DOHH2 (cell line): ENCODE measurements at regions not wholly inside any gene's neighbourhood (a gene's known extent, or its start where the extent isn't known, plus 50 kb on each side); places are given as distances from the start of the nearest gene placed in this dataset.
"Not testable (repeated sequence)": the region's sequence is repeated elsewhere in the genome, so short reads cannot be mapped to it uniquely, and the experiment has no call there.

ENCODE experiments used
- H3F3A ChIP-seq: fragments of 200-600 bp; sonication (generic), shearing (Covaris generic); 2 replicates; pipeline ENCODE4 v1.6.0; 2016; ENCODE audit warnings: antibody characterized with exemption, mild to moderate bottlenecking; ENCODE audit not compliant: control insufficient read depth, insufficient read depth
- H3K27ac ChIP-seq: fragments of 200-600 bp; sonication (generic); 2 replicates; pipeline ENCODE4 v1.5.1; 2014; ENCODE audit warnings: low read depth, mild to moderate bottlenecking, low read length, moderate library complexity
- H3K27me3 ChIP-seq: fragments of 200-600 bp; sonication (generic); 2 replicates; pipeline ENCODE4 v1.6.1; 2014; ENCODE audit warnings: mild to moderate bottlenecking, low read length, mixed read lengths; ENCODE audit not compliant: control insufficient read depth
- H3K36me3 ChIP-seq: fragments of 200-600 bp; sonication (generic); 2 replicates; pipeline ENCODE4 v1.6.1; 2014; ENCODE audit warnings: mild to moderate bottlenecking, low read length, moderate library complexity, mixed read lengths; ENCODE audit not compliant: control insufficient read depth
- H3K4me1 ChIP-seq: fragments of 200-600 bp; sonication (generic); 2 replicates; pipeline ENCODE4 v1.6.1; 2014; ENCODE audit warnings: mild to moderate bottlenecking, low read length, mixed read lengths; ENCODE audit not compliant: control insufficient read depth
- H3K4me2 ChIP-seq: fragments of 200-600 bp; sonication (generic); 2 replicates; pipeline ENCODE4 v1.6.0; 2014; ENCODE audit warnings: mild to moderate bottlenecking, low read length, moderate library complexity
- H3K4me3 ChIP-seq: fragments of 200-600 bp; sonication (generic); 2 replicates; pipeline ENCODE4 v1.5.1; 2014; ENCODE audit warnings: mild to moderate bottlenecking, low read length, mixed read lengths
- H3K79me2 ChIP-seq: fragments of 200-600 bp; sonication (generic); 2 replicates; pipeline ENCODE4 v1.6.1; 2014; ENCODE audit warnings: mild to moderate bottlenecking, low read length, mixed read lengths; ENCODE audit not compliant: control insufficient read depth
- H3K9me2 ChIP-seq: fragments of 200-600 bp; sonication (generic); replicated peaks from 2 replicates; pipeline ENCODE4 v1.6.1; 2014; ENCODE audit warnings: mild to moderate bottlenecking, low read length, mixed read lengths; ENCODE audit not compliant: control insufficient read depth
- H3K9me3 ChIP-seq: fragments of 200-600 bp; sonication (generic); 2 replicates; pipeline ENCODE4 v1.6.1; 2014; ENCODE audit warnings: antibody characterized with exemption, low read length, mixed read lengths; ENCODE audit not compliant: control insufficient read depth, insufficient read depth
- H4K20me1 ChIP-seq: fragments of 200-600 bp; sonication (generic); 2 replicates; pipeline ENCODE4 v1.6.0; 2014; ENCODE audit warnings: low read depth, mild to moderate bottlenecking, antibody characterized with exemption, low read length, moderate library complexity; ENCODE audit not compliant: control insufficient read depth, insufficient read depth
- EZH2phosphoT487 ChIP-seq: fragments of 200-600 bp; sonication (generic); IDR thresholded peaks from 2 replicates; pipeline ENCODE4 v1.6.1; 2017; ENCODE audit warnings: borderline replicate concordance, mild to moderate bottlenecking, antibody characterized with exemption, low read length, moderate library complexity, mixed read lengths
- TF ChIP-seq, protein P1 (sequence below): fragments of 200-600 bp; sonication (generic); IDR thresholded peaks from one replicate; pipeline ENCODE4 v1.5.1; 2014; ENCODE audit warnings: antibody characterized with exemption, mild to moderate bottlenecking, low read depth, low read length; ENCODE audit not compliant: poor library complexity, severe bottlenecking

DNA sequence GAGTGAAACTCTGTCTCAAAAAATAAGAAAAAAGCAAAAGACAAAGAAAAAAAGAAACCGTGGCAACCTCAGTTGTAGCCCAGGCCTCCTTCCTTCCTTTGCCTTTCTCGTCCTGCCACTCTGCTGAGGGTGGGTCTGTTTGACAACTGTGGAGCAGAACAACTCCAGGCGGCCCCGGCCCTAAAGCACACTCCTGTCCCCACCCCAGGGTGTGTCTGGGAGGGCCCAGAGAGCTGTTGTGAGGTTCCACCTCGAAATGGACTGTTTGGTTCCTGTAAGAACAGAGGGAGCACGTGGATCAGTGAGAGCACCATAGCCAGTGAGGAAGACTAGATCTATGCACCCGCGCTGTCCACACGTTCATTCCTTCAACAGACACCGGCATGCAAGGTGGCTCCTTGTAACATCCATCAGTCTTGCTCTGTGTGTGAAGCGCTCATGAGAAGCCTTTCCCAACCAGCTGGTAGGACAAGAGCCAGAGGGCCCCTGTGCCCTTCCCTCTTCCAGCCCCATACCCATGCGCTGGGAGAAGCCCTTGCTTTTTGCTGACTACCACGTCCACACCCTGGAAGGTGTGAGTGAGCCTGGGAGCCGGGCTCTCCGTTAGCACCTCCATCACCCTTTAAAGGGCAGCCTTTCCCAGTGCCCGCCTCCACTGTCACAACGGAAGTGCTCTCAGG is 61.6 kb downstream of the SOWAHC start:
- Histone ChIP-seq H3K4me3 (no peak overlapping the region), H3K79me2 (no peaks in the 10 kb centered on the region), H3K9me2 (no peaks in the 10 kb centered on the region), H3K27me3 (no peaks in the 10 kb centered on the region), H4K20me1 (no peaks in the 10 kb centered on the region), H3K4me1 (no peaks in the 10 kb centered on the region), H3F3A (no peaks in the 10 kb centered on the region), H3K9me3 (no peaks in the 10 kb centered on the region), H3K36me3 (no peaks in the 10 kb centered on the region), H3K27ac (no peak overlapping the region), H3K4me2 (no peak overlapping the region)
- TF ChIP-seq EZH2phosphoT487: no peak
- TF ChIP-seq, protein P1, sequence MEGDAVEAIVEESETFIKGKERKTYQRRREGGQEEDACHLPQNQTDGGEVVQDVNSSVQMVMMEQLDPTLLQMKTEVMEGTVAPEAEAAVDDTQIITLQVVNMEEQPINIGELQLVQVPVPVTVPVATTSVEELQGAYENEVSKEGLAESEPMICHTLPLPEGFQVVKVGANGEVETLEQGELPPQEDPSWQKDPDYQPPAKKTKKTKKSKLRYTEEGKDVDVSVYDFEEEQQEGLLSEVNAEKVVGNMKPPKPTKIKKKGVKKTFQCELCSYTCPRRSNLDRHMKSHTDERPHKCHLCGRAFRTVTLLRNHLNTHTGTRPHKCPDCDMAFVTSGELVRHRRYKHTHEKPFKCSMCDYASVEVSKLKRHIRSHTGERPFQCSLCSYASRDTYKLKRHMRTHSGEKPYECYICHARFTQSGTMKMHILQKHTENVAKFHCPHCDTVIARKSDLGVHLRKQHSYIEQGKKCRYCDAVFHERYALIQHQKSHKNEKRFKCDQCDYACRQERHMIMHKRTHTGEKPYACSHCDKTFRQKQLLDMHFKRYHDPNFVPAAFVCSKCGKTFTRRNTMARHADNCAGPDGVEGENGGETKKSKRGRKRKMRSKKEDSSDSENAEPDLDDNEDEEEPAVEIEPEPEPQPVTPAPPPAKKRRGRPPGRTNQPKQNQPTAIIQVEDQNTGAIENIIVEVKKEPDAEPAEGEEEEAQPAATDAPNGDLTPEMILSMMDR: no peak

DNA sequence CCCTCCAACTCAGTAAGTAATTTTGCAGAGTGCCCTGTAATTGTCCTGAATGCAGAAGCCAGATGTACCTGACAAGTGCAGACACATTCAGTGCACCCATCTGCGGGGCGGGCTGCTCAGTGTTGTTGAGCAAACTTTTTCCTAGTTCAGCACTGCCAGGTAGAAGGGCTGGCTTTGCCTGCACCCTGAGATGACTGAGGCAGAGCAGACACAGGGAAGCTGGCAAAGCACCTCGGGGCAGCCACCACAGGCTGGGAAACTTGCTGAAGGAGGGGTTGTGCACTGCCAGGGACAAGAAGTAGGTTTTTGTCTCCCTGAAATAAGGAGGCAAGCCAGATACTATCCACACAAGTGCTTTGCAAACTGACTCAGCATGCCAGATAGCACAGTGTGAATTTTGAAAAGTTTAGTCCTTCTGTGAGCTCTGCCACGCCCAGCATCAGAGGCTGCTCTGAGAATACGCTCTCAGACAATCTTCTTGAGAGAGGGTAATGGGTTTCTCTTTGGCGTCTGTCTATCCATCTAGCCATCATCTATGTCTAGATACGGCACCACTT is 62.3 kb downstream of the SOWAHC start:
- no peaks in the 10 kb centered on the region for H3F3A ChIP-seq
- no peaks in the 10 kb centered on the region for H3K79me2 ChIP-seq
- TF ChIP-seq, protein P1: no peak
- no peak overlapping the region for H3K4me3 ChIP-seq
- H3K9me2 ChIP-seq: no peaks in the 10 kb centered on the region
- no peaks in the 10 kb centered on the region for H4K20me1 ChIP-seq
- no peak overlapping the region for H3K4me2 ChIP-seq
- H3K36me3 ChIP-seq: no peaks in the 10 kb centered on the region
- no peaks in the 10 kb centered on the region for H3K9me3 ChIP-seq
- no peak overlapping the region for H3K27ac ChIP-seq
- no peaks in the 10 kb centered on the region for H3K4me1 ChIP-seq
- H3K27me3 ChIP-seq: no peaks in the 10 kb centered on the region

DNA sequence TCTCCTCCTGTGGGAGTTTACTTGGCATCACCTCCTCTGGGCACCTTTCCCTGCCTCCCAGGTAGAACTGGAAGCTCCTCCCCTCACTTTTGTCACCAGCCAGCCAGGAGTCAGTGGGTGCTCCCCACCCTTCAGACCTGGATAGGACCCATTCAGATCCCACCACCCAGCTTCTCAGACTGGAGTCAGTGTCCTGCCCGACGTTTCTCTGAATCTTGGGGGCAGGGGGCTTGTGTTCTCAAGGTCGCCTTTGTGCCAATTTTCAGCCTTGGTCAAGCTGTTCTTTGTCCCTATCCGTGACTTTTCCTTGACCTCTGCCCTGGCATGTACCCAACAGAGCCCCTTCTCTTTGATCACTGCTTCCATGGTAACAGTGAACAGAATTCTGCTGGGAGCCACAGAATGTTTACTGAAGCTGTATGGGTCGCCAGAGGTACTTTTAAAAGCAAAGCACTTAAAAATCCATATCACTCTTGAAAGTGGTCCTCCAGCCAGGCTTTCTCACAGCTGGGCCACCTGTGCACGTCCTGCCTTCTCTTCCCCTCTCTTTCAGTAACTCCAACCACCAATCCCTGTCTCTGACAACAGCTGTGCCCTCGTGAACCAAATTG is 63.1 kb downstream of the SOWAHC start:
- H3F3A ChIP-seq, H3K4me2 ChIP-seq, H3K9me3 ChIP-seq, H3K9me2 ChIP-seq, H3K79me2 ChIP-seq, H3K27me3 ChIP-seq, H3K36me3 ChIP-seq, H3K27ac ChIP-seq, H3K4me1 ChIP-seq, H3K4me3 ChIP-seq, H4K20me1 ChIP-seq: not testable (repeated sequence)

DNA sequence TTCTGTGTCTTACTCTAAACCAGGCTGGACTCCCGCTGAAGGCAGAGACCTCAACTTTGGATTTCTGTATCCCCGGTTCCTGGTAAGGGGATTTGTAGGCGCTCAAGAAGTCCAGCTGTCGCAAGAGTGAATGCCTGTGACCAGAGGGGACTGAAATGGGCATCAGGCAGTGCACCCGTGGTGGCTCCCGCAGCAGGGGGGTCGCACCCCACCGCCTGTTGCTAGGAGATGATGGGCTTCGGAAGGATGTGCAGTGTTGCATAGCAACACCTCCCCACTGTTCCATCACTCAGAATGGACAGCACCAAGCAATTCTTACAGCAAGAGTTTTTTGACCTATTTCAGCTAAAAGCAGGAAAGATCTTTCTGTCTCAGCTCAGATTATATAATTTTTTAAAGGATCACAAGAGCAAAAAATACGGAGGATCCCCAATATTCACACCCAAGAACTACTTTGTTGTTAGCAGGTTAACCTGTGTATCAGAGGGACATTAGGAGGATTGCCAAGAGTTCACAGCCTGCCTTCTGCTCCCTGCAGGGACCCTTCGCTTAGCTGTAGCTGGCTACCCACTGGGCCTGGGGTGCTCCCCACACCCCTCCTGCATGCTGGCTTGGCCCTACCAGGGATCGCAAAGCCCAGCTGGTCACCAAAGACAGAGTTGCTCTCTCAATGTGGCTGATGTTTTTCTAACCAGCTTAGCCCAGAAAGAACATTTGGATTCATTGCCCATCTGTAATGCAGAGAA is 63.8 kb downstream of the SOWAHC start:
- H3K9me2 ChIP-seq: no peaks in the 10 kb centered on the region
- no peaks in the 10 kb centered on the region for H3F3A ChIP-seq
- H4K20me1 ChIP-seq: no peaks in the 10 kb centered on the region
- no peaks in the 10 kb centered on the region for H3K27me3 ChIP-seq
- no peaks in the 10 kb centered on the region for H3K36me3 ChIP-seq
- no peak overlapping the region for H3K4me2 ChIP-seq
- no peak overlapping the region for H3K4me3 ChIP-seq
- H3K79me2 ChIP-seq: no peaks in the 10 kb centered on the region
- no peak overlapping the region for H3K27ac ChIP-seq
- H3K9me3 ChIP-seq: no peaks in the 10 kb centered on the region
- no peaks in the 10 kb centered on the region for H3K4me1 ChIP-seq
- TF ChIP-seq, protein P1: no peak
- no peak for TF ChIP-seq EZH2phosphoT487

DNA sequence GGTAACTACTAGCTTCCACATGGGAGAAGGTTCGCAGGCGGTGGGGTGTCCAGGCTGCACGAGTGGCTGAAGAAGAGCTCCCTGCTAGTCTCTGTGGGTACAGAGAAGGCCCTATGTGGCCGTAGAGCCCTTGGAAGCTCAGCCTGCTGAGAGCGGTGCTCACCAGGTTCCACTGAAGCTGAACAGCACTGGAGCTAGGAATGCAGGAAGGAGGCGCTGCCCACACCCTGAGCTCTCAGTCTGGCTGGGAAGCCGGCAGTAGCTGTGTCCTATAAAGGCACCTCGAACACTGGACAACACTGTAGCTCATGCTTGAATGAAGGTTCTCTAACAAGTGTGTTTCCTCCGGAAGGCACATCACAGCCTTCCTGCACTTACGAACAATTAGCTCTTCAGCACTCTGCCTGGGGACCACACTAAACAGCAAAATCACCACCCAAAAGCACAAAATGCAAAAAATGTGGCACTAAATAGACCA is 64.6 kb downstream of the SOWAHC start:
- H3K9me3 ChIP-seq, H3K4me1 ChIP-seq, H3K4me3 ChIP-seq, H3K27me3 ChIP-seq, H4K20me1 ChIP-seq, H3K9me2 ChIP-seq, H3K79me2 ChIP-seq, H3K36me3 ChIP-seq, H3K4me2 ChIP-seq, H3K27ac ChIP-seq, H3F3A ChIP-seq: not testable (repeated sequence)
